HepG2 (cell line): ENCODE measurements at regions not wholly inside any gene's neighbourhood (a gene's known extent, or its start where the extent isn't known, plus 50 kb on each side); places are given as distances from the start of the nearest gene placed in this dataset.

Experiments
- ARNT ChIP-seq: fragments of 450-650 bp; IDR thresholded peaks from 2 replicates; pipeline ENCODE4 v1.6.1; 2017
- CREM ChIP-seq, 2 experiments: sonication (generic) in 1 of 2; formaldehyde crosslinking in 1 of 2; IDR thresholded peaks; 2 replicates each; pipeline versions ENCODE4 v1.4.0 to v1.6.1; 2016 to 2020; ENCODE audit warnings: antibody characterized with exemption in 1 of 2, mild to moderate bottlenecking in 1 of 2, missing genetic modification reagents in 1 of 2
- EED ChIP-seq: sonication (generic); formaldehyde crosslinking; IDR thresholded peaks from 2 replicates; pipeline ENCODE4 v1.5.0; 2020; ENCODE audit warnings: mild to moderate bottlenecking, missing genetic modification reagents
- FOXC1 ChIP-seq: sonication (generic); formaldehyde crosslinking; IDR thresholded peaks from 2 replicates; pipeline ENCODE4 v1.8.0; 2022; ENCODE audit warnings: mild to moderate bottlenecking, missing genetic modification reagents, borderline replicate concordance
- FOXM1 ChIP-seq: sonication (generic); formaldehyde crosslinking; IDR thresholded peaks from 2 replicates; pipeline ENCODE4 v1.5.0; 2020; ENCODE audit warnings: missing genetic modification reagents
- GPN1 ChIP-seq: sonication (generic); formaldehyde crosslinking; IDR thresholded peaks from 2 replicates; pipeline ENCODE4 v1.5.1; 2020; ENCODE audit warnings: missing genetic modification reagents, borderline replicate concordance
- HOXA9 ChIP-seq: sonication (generic); formaldehyde crosslinking; IDR thresholded peaks from 2 replicates; pipeline ENCODE4 v1.8.1; 2022; ENCODE audit warnings: missing genetic modification reagents, mild to moderate bottlenecking, moderate library complexity, borderline replicate concordance
- IKZF1 ChIP-seq: fragments of 450-650 bp; IDR thresholded peaks from 2 replicates; pipeline ENCODE4 v1.7.1; 2016
- IRF2 ChIP-seq: IDR thresholded peaks from 2 replicates; pipeline ENCODE4 v1.6.1; 2018; ENCODE audit warnings: missing genetic modification reagents, missing compliant biosample characterization
- JUND ChIP-seq: sonication (generic); formaldehyde crosslinking; IDR thresholded peaks from 2 replicates; pipeline ENCODE4 v1.8.0; 2022; ENCODE audit warnings: mild to moderate bottlenecking, missing genetic modification reagents
- KLF11 ChIP-seq: IDR thresholded peaks from 2 replicates; pipeline ENCODE4 v1.6.1; 2016; ENCODE audit warnings: missing compliant biosample characterization
- KLF15 ChIP-seq: sonication (generic); formaldehyde crosslinking; IDR thresholded peaks from 2 replicates; pipeline ENCODE4 v1.8.1; 2023; ENCODE audit warnings: borderline replicate concordance, mild to moderate bottlenecking, inconsistent platforms, missing genetic modification reagents, mixed read lengths
- MTA1 ChIP-seq: sonication (generic); formaldehyde crosslinking; IDR thresholded peaks from 2 replicates; pipeline ENCODE4 v1.4.0; 2020; ENCODE audit warnings: missing genetic modification reagents, mild to moderate bottlenecking, borderline replicate concordance
- NPAS2 ChIP-seq: sonication (generic); formaldehyde crosslinking; IDR thresholded peaks from 2 replicates; pipeline ENCODE4 v1.8.0; 2022; ENCODE audit warnings: mild to moderate bottlenecking, missing genetic modification reagents, borderline replicate concordance
- NR2F2 ChIP-seq: IDR thresholded peaks from 2 replicates; pipeline ENCODE4 v1.6.1; 2012; ENCODE audit warnings: low read depth, inconsistent platforms, borderline replicate concordance
- PCBP1 ChIP-seq: fragments of 200-400 bp; formaldehyde crosslinking; IDR thresholded peaks from 2 replicates; pipeline ENCODE4 v1.6.1; 2017; ENCODE audit warnings: mild to moderate bottlenecking, low read depth, low read length, borderline replicate concordance
- SMAD9 ChIP-seq: sonication (generic); formaldehyde crosslinking; IDR thresholded peaks from 2 replicates; pipeline ENCODE4 v1.5.1; 2020; ENCODE audit warnings: mild to moderate bottlenecking, missing genetic modification reagents
- SMARCC2 ChIP-seq: fragments of 450-650 bp; IDR thresholded peaks from 2 replicates; pipeline ENCODE4 v1.6.1; 2017; ENCODE audit warnings: antibody characterized with exemption, mild to moderate bottlenecking
- SNAI1 ChIP-seq: sonication (generic); formaldehyde crosslinking; IDR thresholded peaks from 2 replicates; pipeline ENCODE4 v1.5.0; 2020; ENCODE audit warnings: mild to moderate bottlenecking, missing genetic modification reagents, borderline replicate concordance
- SP5 ChIP-seq: IDR thresholded peaks from 2 replicates; pipeline ENCODE4 v1.6.1; 2016; ENCODE audit warnings: low read depth, borderline replicate concordance
- ZBTB21 ChIP-seq: sonication (generic); formaldehyde crosslinking; IDR thresholded peaks from 2 replicates; pipeline ENCODE4 v1.4.0; 2020; ENCODE audit warnings: missing genetic modification reagents
- ZNF343 ChIP-seq: sonication (generic); formaldehyde crosslinking; IDR thresholded peaks from 2 replicates; pipeline ENCODE4 v1.4.0; 2020; ENCODE audit warnings: mild to moderate bottlenecking, missing genetic modification reagents
- ZNF550 ChIP-seq: sonication (generic); formaldehyde crosslinking; IDR thresholded peaks from 2 replicates; pipeline ENCODE4 v1.4.0; 2020; ENCODE audit warnings: mild to moderate bottlenecking, missing genetic modification reagents, borderline replicate concordance
- ZNF577 ChIP-seq: sonication (generic); formaldehyde crosslinking; IDR thresholded peaks from 2 replicates; pipeline ENCODE4 v1.4.0; 2020; ENCODE audit warnings: mild to moderate bottlenecking, low read depth, missing genetic modification reagents, borderline replicate concordance
- ZSCAN25 ChIP-seq: sonication (generic); formaldehyde crosslinking; IDR thresholded peaks from 2 replicates; pipeline ENCODE4 v1.8.0; 2022; ENCODE audit warnings: mild to moderate bottlenecking, missing genetic modification reagents
- TF ChIP-seq, protein P1 (sequence below): sonication (generic); formaldehyde crosslinking; IDR thresholded peaks from 2 replicates; pipeline ENCODE4 v1.5.1; 2020; ENCODE audit warnings: missing genetic modification reagents, mild to moderate bottlenecking, borderline replicate concordance
- TF ChIP-seq, protein P2 (sequence below): sonication (generic); formaldehyde crosslinking; IDR thresholded peaks from 2 replicates; pipeline ENCODE4 v1.4.0; 2020; ENCODE audit warnings: mild to moderate bottlenecking, missing genetic modification reagents
- TF ChIP-seq, protein P3 (sequence below): sonication (generic); formaldehyde crosslinking; IDR thresholded peaks from 2 replicates; pipeline ENCODE4 v1.4.0; 2020; ENCODE audit warnings: missing genetic modification reagents, borderline replicate concordance
- TF ChIP-seq, protein P4 (sequence below): sonication (generic); formaldehyde crosslinking; IDR thresholded peaks from 2 replicates; pipeline ENCODE4 v1.5.0; 2020; ENCODE audit warnings: mild to moderate bottlenecking, missing genetic modification reagents

DNA sequence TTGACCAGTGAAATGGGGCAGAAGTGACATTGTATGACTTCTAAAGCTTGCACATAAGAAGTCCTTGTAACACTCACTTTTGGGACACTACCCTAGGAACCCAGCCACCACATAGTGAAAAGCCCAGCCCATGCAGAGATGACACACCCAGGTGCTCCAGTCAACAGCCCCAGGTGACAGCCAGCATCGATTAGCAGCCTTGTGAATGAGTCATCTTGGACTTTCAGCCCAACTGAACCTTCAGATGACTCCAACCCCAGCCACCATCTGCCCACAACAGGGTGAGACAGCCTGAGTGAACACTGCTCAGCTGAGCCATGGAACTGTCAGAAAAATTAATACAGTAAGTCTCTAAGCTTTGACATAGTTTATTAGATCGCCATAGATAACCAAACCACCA lies 458.6 kb downstream of the ZSWIM6 start (continued):
- TF ChIP-seq, protein P1, sequence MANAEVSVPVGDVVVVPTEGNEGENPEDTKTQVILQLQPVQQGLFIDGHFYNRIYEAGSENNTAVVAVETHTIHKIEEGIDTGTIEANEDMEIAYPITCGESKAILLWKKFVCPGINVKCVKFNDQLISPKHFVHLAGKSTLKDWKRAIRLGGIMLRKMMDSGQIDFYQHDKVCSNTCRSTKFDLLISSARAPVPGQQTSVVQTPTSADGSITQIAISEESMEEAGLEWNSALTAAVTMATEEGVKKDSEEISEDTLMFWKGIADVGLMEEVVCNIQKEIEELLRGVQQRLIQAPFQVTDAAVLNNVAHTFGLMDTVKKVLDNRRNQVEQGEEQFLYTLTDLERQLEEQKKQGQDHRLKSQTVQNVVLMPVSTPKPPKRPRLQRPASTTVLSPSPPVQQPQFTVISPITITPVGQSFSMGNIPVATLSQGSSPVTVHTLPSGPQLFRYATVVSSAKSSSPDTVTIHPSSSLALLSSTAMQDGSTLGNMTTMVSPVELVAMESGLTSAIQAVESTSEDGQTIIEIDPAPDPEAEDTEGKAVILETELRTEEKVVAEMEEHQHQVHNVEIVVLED (CRISPR knock-in tag) = no peak
- TF ChIP-seq KLF15 (CRISPR knock-in tag) (no peak), ZSCAN25 (CRISPR knock-in tag) (no peak), SMARCC2 (peak; percentile 25; the same call in 1 of the 2 replicates), JUND (peak; percentile 99), ZBTB21 (CRISPR knock-in tag) (no peak), PCBP1 (no peak), NR2F2 (no peak), KLF11 (CRISPR knock-in tag) (no peak), MTA1 (no peak), SMAD9 (CRISPR knock-in tag) (no peak), GPN1 (CRISPR knock-in tag) (no peak), FOXM1 (CRISPR knock-in tag) (no peak), HOXA9 (no peak), ARNT (no peak), NPAS2 (CRISPR knock-in tag) (no peak), ZNF343 (CRISPR knock-in tag) (no peak), ZNF550 (CRISPR knock-in tag) (no peak), CREM (IDR thresholded peaks at IDR 0.05) (no peak), CREM (CRISPR knock-in tag; IDR thresholded peaks at IDR 0.05) (no peak), FOXC1 (no peak), IKZF1 (no peak), SNAI1 (CRISPR knock-in tag) (no peak), SP5 (CRISPR knock-in tag) (no peak), IRF2 (CRISPR knock-in tag) (no peak), EED (CRISPR knock-in tag) (no peak), ZNF577 (CRISPR knock-in tag) (no peak)
- TF ChIP-seq, protein P2, sequence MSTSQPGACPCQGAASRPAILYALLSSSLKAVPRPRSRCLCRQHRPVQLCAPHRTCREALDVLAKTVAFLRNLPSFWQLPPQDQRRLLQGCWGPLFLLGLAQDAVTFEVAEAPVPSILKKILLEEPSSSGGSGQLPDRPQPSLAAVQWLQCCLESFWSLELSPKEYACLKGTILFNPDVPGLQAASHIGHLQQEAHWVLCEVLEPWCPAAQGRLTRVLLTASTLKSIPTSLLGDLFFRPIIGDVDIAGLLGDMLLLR (CRISPR knock-in tag) = no peak
- TF ChIP-seq, protein P3, sequence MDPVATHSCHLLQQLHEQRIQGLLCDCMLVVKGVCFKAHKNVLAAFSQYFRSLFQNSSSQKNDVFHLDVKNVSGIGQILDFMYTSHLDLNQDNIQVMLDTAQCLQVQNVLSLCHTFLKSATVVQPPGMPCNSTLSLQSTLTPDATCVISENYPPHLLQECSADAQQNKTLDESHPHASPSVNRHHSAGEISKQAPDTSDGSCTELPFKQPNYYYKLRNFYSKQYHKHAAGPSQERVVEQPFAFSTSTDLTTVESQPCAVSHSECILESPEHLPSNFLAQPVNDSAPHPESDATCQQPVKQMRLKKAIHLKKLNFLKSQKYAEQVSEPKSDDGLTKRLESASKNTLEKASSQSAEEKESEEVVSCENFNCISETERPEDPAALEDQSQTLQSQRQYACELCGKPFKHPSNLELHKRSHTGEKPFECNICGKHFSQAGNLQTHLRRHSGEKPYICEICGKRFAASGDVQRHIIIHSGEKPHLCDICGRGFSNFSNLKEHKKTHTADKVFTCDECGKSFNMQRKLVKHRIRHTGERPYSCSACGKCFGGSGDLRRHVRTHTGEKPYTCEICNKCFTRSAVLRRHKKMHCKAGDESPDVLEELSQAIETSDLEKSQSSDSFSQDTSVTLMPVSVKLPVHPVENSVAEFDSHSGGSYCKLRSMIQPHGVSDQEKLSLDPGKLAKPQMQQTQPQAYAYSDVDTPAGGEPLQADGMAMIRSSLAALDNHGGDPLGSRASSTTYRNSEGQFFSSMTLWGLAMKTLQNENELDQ = no peak
- TF ChIP-seq, protein P4, sequence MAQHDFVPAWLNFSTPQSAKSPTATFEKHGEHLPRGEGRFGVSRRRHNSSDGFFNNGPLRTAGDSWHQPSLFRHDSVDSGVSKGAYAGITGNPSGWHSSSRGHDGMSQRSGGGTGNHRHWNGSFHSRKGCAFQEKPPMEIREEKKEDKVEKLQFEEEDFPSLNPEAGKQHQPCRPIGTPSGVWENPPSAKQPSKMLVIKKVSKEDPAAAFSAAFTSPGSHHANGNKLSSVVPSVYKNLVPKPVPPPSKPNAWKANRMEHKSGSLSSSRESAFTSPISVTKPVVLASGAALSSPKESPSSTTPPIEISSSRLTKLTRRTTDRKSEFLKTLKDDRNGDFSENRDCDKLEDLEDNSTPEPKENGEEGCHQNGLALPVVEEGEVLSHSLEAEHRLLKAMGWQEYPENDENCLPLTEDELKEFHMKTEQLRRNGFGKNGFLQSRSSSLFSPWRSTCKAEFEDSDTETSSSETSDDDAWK (CRISPR knock-in tag) = no peak
